Suprapubic skin (tissue), 4 donors: ENCODE measurements at regions not wholly inside any gene's neighbourhood (a gene's known extent, or its start where the extent isn't known, plus 50 kb on each side); places are given as distances from the start of the nearest gene placed in this dataset.

ENCODE experiments used
- DNase-seq, 2 donors: peaks; one replicate each; pipeline ENCODE4 v3.0.0-alpha.2; 2019; ENCODE audit warnings: low spot score in 2 of 2
- H3K27ac ChIP-seq: fragments of 200-600 bp; sonication (generic); one replicate; pipeline ENCODE4 v1.5.1; 2019
- H3K27me3 ChIP-seq: fragments of 200-600 bp; sonication (generic); one replicate; pipeline ENCODE4 v1.5.1; 2019
- H3K36me3 ChIP-seq: fragments of 200-600 bp; sonication (generic); one replicate; pipeline ENCODE4 v1.5.1; 2019
- H3K4me1 ChIP-seq: fragments of 200-600 bp; sonication (generic); one replicate; pipeline ENCODE4 v1.5.1; 2019
- H3K4me3 ChIP-seq: fragments of 200-600 bp; sonication (generic); one replicate; pipeline ENCODE4 v1.5.1; 2019; ENCODE audit warnings: mild to moderate bottlenecking
- H3K9me3 ChIP-seq: fragments of 200-600 bp; sonication (generic); one replicate; pipeline ENCODE4 v1.5.1; 2019
- EP300 ChIP-seq: sonication (generic); formaldehyde crosslinking; IDR thresholded peaks from one replicate; pipeline ENCODE4 v1.6.1; 2017; ENCODE audit warnings: antibody characterized with exemption
- POLR2A ChIP-seq, 2 donors: fragments of 450-650 bp; IDR thresholded peaks; one replicate each; pipeline ENCODE4 v1.6.1; 2017; ENCODE audit warnings: antibody characterized with exemption in 2 of 2, mild to moderate bottlenecking in 2 of 2, moderate library complexity in 2 of 2
- POLR2AphosphoS5 ChIP-seq, 3 donors: sonication (generic); formaldehyde crosslinking; IDR thresholded peaks; one replicate each; pipeline ENCODE4 v1.6.1; 2017; ENCODE audit warnings: antibody characterized with exemption in 3 of 3
- WGBS: methylation state at CpG from one replicate; pipeline ENCODE4 v1.1.5; 2018; 5-methylcytosine and 5-hydroxymethylcytosine counted together
- TF ChIP-seq, protein P1 (sequence below), 2 donors: fragments of 200-600 bp in 1 of 2; fragments of 450-650 bp in 1 of 2; sonication (generic) in 1 of 2; IDR thresholded peaks; one replicate each; pipeline ENCODE4 v1.5.1; 2016 to 2019; ENCODE audit warnings: antibody characterized with exemption in 2 of 2, mild to moderate bottlenecking in 1 of 2, moderate library complexity in 1 of 2

DNA sequence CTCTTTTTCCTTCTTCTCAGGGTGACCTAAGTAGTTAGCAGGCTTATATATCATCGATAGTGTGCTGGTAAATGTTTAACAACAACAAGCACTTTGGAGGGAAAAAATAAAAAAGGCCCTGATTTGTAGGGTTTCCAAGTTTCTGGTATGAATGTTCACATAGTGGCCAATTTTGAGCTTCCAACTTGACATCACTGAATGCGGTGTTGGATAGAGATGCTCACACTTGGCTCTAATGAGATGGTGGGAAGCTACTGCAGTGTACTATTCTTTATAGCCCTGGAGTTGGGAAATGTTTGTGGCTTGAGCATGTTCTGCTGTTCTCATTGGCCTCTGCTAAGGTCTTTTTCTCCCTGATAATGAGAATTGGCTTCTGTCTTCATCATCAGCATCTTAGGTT is 875.3 kb downstream of the PCDH7 start:
- DNase-seq = no peak
- H3K4me3 ChIP-seq = no peak overlapping the region
- no peaks in the 10 kb centered on the region for H3K4me1 ChIP-seq
- no peaks in the 10 kb centered on the region for H3K9me3 ChIP-seq
- no peaks in the 10 kb centered on the region for H3K27me3 ChIP-seq
- no peak overlapping the region for H3K27ac ChIP-seq
- no peak for TF ChIP-seq EP300
- TF ChIP-seq, protein P1, sequence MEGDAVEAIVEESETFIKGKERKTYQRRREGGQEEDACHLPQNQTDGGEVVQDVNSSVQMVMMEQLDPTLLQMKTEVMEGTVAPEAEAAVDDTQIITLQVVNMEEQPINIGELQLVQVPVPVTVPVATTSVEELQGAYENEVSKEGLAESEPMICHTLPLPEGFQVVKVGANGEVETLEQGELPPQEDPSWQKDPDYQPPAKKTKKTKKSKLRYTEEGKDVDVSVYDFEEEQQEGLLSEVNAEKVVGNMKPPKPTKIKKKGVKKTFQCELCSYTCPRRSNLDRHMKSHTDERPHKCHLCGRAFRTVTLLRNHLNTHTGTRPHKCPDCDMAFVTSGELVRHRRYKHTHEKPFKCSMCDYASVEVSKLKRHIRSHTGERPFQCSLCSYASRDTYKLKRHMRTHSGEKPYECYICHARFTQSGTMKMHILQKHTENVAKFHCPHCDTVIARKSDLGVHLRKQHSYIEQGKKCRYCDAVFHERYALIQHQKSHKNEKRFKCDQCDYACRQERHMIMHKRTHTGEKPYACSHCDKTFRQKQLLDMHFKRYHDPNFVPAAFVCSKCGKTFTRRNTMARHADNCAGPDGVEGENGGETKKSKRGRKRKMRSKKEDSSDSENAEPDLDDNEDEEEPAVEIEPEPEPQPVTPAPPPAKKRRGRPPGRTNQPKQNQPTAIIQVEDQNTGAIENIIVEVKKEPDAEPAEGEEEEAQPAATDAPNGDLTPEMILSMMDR (IDR thresholded peaks at IDR 0.05) = no peak
- TF ChIP-seq POLR2A (IDR thresholded peaks at IDR 0.05) = no peak
- TF ChIP-seq POLR2AphosphoS5 (IDR thresholded peaks at IDR 0.05) = no peak
- H3K36me3 ChIP-seq = no peaks in the 10 kb centered on the region
- WGBS = 77% methylated on average over 2 of the region's 2 CpGs

DNA sequence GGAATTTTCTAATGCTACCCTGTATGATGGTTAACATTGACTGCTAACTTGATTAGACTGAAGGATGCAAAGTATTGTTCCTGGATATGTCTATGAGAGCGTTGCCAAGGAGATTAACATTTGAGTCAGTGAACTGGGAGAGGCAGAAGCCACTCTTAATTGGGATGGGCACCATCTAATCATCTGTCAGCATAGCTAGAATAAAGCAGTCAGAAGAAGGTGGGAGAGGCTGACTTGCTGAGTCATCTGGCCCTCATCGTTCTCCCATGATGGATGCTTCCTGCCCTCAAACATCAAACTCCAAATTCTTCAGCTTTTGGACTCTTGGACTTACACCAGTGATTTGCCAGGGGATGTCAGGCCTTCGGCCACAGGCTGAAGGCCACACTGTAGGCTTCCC is 878.5 kb downstream of the PCDH7 start:
- Histone ChIP-seq H3K27ac (no peak overlapping the region), H3K4me3 (no peak overlapping the region), H3K36me3 (no peaks in the 10 kb centered on the region), H3K9me3 (no peaks in the 10 kb centered on the region), H3K4me1 (no peaks in the 10 kb centered on the region), H3K27me3 (no peaks in the 10 kb centered on the region)
- WGBS = 90% methylated on average over 3 of the region's 3 CpGs
- no peak for TF ChIP-seq EP300
- no peak for DNase-seq

DNA sequence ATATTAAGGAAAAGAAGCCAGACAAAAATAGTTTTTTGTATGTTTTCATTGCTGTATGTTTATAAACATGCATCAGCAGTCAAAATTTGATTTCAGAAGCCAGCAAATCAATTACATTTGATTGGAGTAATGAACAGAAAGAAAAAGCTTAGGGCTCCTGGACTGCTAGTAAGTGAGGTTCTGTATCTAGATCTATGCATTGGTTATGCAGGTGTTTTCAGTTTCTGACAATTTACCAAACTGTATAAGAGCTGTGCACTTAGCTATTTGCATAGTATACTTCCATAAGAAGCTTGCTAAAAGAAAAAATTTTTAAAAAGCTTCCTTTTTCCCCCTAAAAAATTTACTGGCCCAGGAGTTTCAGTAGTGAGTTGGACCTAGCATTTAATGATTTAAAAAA is 881.6 kb downstream of the PCDH7 start:
- no peak for DNase-seq
- H3K4me3 ChIP-seq = no peak overlapping the region
- H3K9me3 ChIP-seq = no peaks in the 10 kb centered on the region
- no peaks in the 10 kb centered on the region for H3K27me3 ChIP-seq
- H3K27ac ChIP-seq = no peak overlapping the region
- H3K4me1 ChIP-seq = no peaks in the 10 kb centered on the region
- H3K36me3 ChIP-seq = no peaks in the 10 kb centered on the region
- no peak for TF ChIP-seq POLR2AphosphoS5 (IDR thresholded peaks at IDR 0.05)

DNA sequence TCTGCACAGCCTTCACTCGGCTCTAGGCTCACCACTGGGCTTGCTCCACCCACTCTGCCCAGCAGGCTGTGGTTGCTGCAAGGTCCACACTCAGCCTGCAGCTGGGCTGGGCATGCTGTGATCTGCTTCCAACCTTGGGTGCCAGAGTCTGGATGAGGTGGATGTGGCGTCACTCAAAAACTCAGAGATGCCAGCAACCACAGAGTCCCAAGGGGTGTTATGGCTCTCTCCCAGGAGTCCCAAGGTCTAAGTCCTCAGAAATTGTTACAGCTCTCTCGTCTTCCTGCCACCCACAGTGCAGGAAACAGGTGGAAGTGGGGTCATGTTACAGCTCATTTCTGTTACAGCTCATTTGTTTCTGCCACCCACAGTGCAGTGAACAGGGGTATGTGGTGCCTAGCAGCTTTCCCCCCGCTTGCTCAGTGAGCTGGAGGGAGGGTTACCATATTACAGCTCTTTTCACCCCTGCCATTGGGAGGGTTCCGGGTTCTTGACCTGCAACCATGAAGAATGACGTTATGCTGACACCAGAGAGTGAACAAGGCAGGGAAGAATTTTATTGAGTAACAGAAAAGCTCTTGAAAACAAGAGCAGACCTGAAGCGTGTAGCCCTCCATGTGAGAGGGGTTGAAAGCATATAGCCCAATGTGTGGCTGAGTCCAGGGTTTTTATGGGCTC is 893.9 kb downstream of the PCDH7 start:
- Histone ChIP-seq H3K27ac (no peak overlapping the region), H3K9me3 (no peaks in the 10 kb centered on the region), H3K27me3 (no peaks in the 10 kb centered on the region), H3K36me3 (no peaks in the 10 kb centered on the region), H3K4me1 (no peaks in the 10 kb centered on the region), H3K4me3 (no peak overlapping the region)
- WGBS = 67% methylated on average over 6 of the region's 7 CpGs
- TF ChIP-seq POLR2AphosphoS5 (IDR thresholded peaks at IDR 0.05) = no peak
- TF ChIP-seq EP300 = no peak
- no peak for TF ChIP-seq POLR2A (IDR thresholded peaks at IDR 0.05)
- TF ChIP-seq, protein P1 (IDR thresholded peaks at IDR 0.05) = no peak
- no peak for DNase-seq

DNA sequence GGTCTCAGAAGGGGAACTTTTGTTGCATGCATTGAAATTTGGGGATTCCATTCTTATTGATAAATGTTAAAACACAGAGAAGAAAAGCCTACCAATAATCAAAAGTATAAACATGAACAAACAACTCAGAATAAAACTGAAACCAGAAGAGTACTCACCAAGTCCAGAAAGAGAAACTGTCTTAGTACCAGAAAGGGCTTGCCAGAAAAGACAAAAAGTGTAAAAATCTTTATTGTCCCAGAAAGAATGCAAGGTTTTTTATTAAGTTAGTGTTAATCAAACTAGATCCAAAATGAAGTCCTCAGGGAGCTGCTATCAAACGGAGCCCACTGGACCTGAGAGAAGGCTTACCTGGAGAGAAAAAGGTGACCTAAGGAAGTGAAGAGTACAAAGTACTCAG is 897.5 kb downstream of the PCDH7 start:
- no peak for DNase-seq
- 76% methylated on average over 1 of the region's 1 CpG for WGBS
- Histone ChIP-seq H3K27me3 (no peaks in the 10 kb centered on the region), H3K27ac (no peak overlapping the region), H3K36me3 (no peaks in the 10 kb centered on the region), H3K9me3 (no peaks in the 10 kb centered on the region), H3K4me3 (no peak overlapping the region), H3K4me1 (no peaks in the 10 kb centered on the region)
- TF ChIP-seq POLR2A (IDR thresholded peaks at IDR 0.05) (no peak), POLR2AphosphoS5 (IDR thresholded peaks at IDR 0.05) (no peak), EP300 (no peak)
- TF ChIP-seq, protein P1 (IDR thresholded peaks at IDR 0.05) = no peak

DNA sequence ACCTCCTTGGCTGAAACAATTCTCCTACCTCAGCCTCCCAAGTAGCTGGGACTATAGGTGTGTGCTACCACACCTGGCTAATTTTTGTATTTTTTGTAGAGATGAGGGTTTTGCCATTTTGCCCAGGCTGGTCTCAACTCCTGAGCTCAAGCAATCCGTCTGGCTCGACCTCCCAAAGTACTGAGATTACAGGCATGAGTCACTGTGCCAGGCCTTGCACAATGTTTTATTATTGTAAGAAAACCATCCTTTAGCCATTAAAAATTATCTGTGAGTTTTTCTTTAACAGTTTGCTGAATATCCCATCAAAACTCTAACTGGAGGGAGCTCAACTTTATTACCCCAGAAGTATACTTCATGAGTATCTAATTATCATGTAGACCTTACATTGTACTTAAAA is 900.3 kb downstream of the PCDH7 start:
- Histone ChIP-seq H3K27ac (no peak overlapping the region), H3K4me1 (no peaks in the 10 kb centered on the region), H3K27me3 (no peaks in the 10 kb centered on the region), H3K9me3 (no peaks in the 10 kb centered on the region), H3K36me3 (no peaks in the 10 kb centered on the region), H3K4me3 (no peak overlapping the region)
- WGBS = 47% methylated on average over 2 of the region's 2 CpGs
- no peak for DNase-seq
- TF ChIP-seq POLR2A (IDR thresholded peaks at IDR 0.05) = no peak
- TF ChIP-seq POLR2AphosphoS5 (IDR thresholded peaks at IDR 0.05) = no peak
- TF ChIP-seq, protein P1 (IDR thresholded peaks at IDR 0.05) = no peak
- no peak for TF ChIP-seq EP300
